Keratinocyte (primary cell): ENCODE measurements at regions not wholly inside any gene's neighbourhood (a gene's known extent, or its start where the extent isn't known, plus 50 kb on each side); places are given as distances from the start of the nearest gene placed in this dataset.

Experiments
- DNase-seq: peaks from one replicate; pipeline ENCODE4 v3.0.0-alpha.2; 2011; ENCODE audit warnings: low read depth, missing footprints, low spot score
- FAIRE-seq: peaks from 2 replicates; lab custom pipeline; 2011; peaks lifted over from hg19 to GRCh38; lab: Jason Lieb, UNC
- H2AFZ ChIP-seq: 2 replicates; pipeline ENCODE4 v1.6.0; 2012; ENCODE audit warnings: low read length, control low read depth, inconsistent platforms; ENCODE audit not compliant: control insufficient read depth
- H3K27ac ChIP-seq: 2 replicates; pipeline ENCODE4 v1.5.1; 2011; ENCODE audit warnings: low read length; ENCODE audit not compliant: control insufficient read depth, insufficient read depth
- H3K27me3 ChIP-seq: 3 replicates; pipeline ENCODE4 v1.6.0; 2011; ENCODE audit warnings: low read length; ENCODE audit not compliant: control insufficient read depth, insufficient read depth; ENCODE audit errors: extremely low read depth
- H3K36me3 ChIP-seq, 2 experiments: 2 replicates in 1 of 2; 3 replicates in 1 of 2; pipeline ENCODE4 v1.5.1; 2011; ENCODE audit warnings: low read length in 2 of 2, mild to moderate bottlenecking in 1 of 2; ENCODE audit not compliant: control insufficient read depth in 2 of 2, insufficient read depth in 2 of 2; ENCODE audit errors: extremely low read depth in 1 of 2
- H3K4me1 ChIP-seq: 3 replicates; pipeline ENCODE4 v1.5.1; 2011; ENCODE audit warnings: low read length; ENCODE audit not compliant: control insufficient read depth, insufficient read depth; ENCODE audit errors: extremely low read depth
- H3K4me2 ChIP-seq: 3 replicates; pipeline ENCODE4 v1.6.0; 2011; ENCODE audit warnings: low read depth, low read length; ENCODE audit not compliant: control insufficient read depth, insufficient read depth; ENCODE audit errors: extremely low read depth
- H3K4me3 ChIP-seq, 3 experiments: fragments of 200-600 bp in 1 of 3; sonication (generic) in 1 of 3; 2 replicates in 2 of 3; 3 replicates in 1 of 3; pipeline ENCODE4 v1.5.1; 2011 to 2016; ENCODE audit warnings: low read length in 3 of 3, mild to moderate bottlenecking in 3 of 3, control low read depth in 2 of 3, inconsistent platforms in 1 of 3, low read depth in 1 of 3, mixed read lengths in 1 of 3, mixed run types in 1 of 3, moderate library complexity in 1 of 3; ENCODE audit not compliant: control insufficient read depth in 2 of 3, insufficient read depth in 2 of 3; ENCODE audit errors: extremely low read depth in 1 of 3
- H3K79me2 ChIP-seq: 2 replicates; pipeline ENCODE4 v1.6.0; 2012; ENCODE audit warnings: low read length; ENCODE audit not compliant: control insufficient read depth, insufficient read depth
- H3K9ac ChIP-seq: 3 replicates; pipeline ENCODE4 v1.6.0; 2011; ENCODE audit warnings: low read length; ENCODE audit not compliant: control insufficient read depth, insufficient read depth; ENCODE audit errors: extremely low read depth
- H3K9me1 ChIP-seq: 3 replicates; pipeline ENCODE4 v1.6.0; 2011; ENCODE audit warnings: low read length; ENCODE audit not compliant: control insufficient read depth, insufficient read depth; ENCODE audit errors: extremely low read depth
- H3K9me3 ChIP-seq: 2 replicates; pipeline ENCODE4 v1.5.1; 2012; ENCODE audit warnings: low read depth, low read length; ENCODE audit not compliant: control insufficient read depth
- H4K20me1 ChIP-seq: 3 replicates; pipeline ENCODE4 v1.6.0; 2011; ENCODE audit warnings: low read length; ENCODE audit not compliant: control insufficient read depth, insufficient read depth; ENCODE audit errors: extremely low read depth
- EZH2 ChIP-seq: IDR thresholded peaks from one replicate; pipeline ENCODE4 v1.6.1; 2012; ENCODE audit warnings: inconsistent platforms, mild to moderate bottlenecking, low read length, moderate library complexity
- dilution Hi-C: fragments of 300-500 bp; cut with MboI; formaldehyde crosslinking; loops from one replicate; pipeline ENCODE4 v1.7.0; 2020; ENCODE audit warnings: low sequenced_read_pairs; ENCODE audit not compliant: extremely low pct_ligation_motif_present
- TF ChIP-seq, protein P1 (sequence below), 3 experiments: IDR thresholded peaks in 1 of 3; conservative IDR thresholded peaks in 1 of 3; optimal IDR thresholded peaks in 1 of 3; 2 replicates in 2 of 3; 3 replicates in 1 of 3; pipeline versions ENCODE3 to v1.5.1; 2011; ENCODE audit warnings: low read length in 3 of 3, mild to moderate bottlenecking in 3 of 3, moderate library complexity in 2 of 3, control low read depth in 1 of 3, inconsistent platforms in 1 of 3; ENCODE audit not compliant: insufficient read depth in 2 of 3; ENCODE audit errors: extremely low read depth in 1 of 3

DNA sequence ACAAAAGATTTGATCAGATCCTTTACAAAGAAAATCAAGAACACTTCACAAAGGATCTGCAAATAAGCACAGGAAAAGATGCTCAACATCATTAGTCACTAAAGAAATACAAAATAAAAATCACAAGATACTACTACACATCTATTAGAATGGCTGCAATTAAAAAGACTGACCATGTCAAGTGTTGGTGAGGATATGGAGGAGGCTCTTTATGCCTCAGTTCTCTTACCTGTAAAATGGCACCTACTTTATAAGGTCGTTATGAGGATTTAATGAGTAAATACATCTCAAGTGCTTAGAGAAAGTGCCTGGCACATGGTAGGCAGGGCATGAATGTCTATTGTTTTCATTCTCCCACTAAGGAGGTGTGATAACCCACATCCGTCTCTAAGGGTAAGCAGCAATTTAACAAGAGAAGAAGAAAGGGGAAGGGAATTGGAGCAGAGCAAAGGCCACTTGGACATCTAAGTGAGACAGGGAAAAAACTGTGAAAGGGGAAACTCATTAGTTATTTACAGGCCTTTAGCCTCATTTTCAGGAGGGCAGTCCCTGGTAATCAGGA is 157.5 kb upstream of the NFE2L3 start:
- Histone ChIP-seq H3K27me3 (no peaks in the 10 kb centered on the region), H3K36me3 (no peaks in the 10 kb centered on the region), H3K9ac (no peak overlapping the region), H3K4me3 (no peak overlapping the region), H3K9me3 (no peaks in the 10 kb centered on the region), H3K9me1 (no peaks in the 10 kb centered on the region), H4K20me1 (no peaks in the 10 kb centered on the region), H3K4me1 (no peaks in the 10 kb centered on the region), H3K79me2 (no peaks in the 10 kb centered on the region), H3K4me2 (no peak overlapping the region), H2AFZ (no peak overlapping the region), H3K27ac (no peak overlapping the region)
- FAIRE-seq (no peak), DNase-seq (no peak)
- dilution Hi-C loops = no loop called here
- TF ChIP-seq EZH2 = no peak
- TF ChIP-seq, protein P1, sequence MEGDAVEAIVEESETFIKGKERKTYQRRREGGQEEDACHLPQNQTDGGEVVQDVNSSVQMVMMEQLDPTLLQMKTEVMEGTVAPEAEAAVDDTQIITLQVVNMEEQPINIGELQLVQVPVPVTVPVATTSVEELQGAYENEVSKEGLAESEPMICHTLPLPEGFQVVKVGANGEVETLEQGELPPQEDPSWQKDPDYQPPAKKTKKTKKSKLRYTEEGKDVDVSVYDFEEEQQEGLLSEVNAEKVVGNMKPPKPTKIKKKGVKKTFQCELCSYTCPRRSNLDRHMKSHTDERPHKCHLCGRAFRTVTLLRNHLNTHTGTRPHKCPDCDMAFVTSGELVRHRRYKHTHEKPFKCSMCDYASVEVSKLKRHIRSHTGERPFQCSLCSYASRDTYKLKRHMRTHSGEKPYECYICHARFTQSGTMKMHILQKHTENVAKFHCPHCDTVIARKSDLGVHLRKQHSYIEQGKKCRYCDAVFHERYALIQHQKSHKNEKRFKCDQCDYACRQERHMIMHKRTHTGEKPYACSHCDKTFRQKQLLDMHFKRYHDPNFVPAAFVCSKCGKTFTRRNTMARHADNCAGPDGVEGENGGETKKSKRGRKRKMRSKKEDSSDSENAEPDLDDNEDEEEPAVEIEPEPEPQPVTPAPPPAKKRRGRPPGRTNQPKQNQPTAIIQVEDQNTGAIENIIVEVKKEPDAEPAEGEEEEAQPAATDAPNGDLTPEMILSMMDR (optimal IDR thresholded peaks at IDR 0.05 in 1 of 3, IDR thresholded peaks at IDR 0.05 in 1 of 3, conservative IDR thresholded peaks at IDR 0.05 in 1 of 3; ENCODE audit: extremely low read depth in 1 of 3, insufficient read depth in 2 of 3, low read length in 3 of 3) = no peak

DNA sequence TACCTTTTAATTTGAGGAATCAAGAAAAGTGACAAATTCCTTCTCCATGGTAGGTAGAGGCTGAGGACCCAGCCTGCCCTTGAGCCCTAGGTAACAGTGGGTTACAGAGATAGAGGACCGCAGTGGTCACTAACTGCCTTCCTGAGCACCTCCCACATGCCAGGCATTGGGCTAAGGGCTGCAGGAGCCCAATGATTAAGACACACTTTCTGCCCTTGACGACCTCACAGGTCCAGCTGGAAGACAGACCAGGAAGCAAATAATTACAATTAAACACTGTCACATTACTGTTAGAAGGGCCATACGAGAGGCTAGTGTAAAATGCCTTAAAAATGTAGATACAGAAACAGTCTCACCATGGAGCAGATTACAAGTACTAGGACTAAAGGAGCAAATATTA is 156.8 kb upstream of the NFE2L3 start:
- Histone ChIP-seq H3K4me1 (no peaks in the 10 kb centered on the region), H3K36me3 (no peaks in the 10 kb centered on the region), H3K4me2 (no peak overlapping the region), H2AFZ (no peak overlapping the region), H3K79me2 (no peaks in the 10 kb centered on the region), H3K27me3 (no peaks in the 10 kb centered on the region), H3K27ac (no peak overlapping the region), H3K9me1 (no peaks in the 10 kb centered on the region), H3K9me3 (no peaks in the 10 kb centered on the region), H3K9ac (no peak overlapping the region), H4K20me1 (no peaks in the 10 kb centered on the region), H3K4me3 (no peak overlapping the region)
- no peak for DNase-seq
- TF ChIP-seq EZH2 = no peak
- FAIRE-seq = no peak
- dilution Hi-C loops = no loop called here

DNA sequence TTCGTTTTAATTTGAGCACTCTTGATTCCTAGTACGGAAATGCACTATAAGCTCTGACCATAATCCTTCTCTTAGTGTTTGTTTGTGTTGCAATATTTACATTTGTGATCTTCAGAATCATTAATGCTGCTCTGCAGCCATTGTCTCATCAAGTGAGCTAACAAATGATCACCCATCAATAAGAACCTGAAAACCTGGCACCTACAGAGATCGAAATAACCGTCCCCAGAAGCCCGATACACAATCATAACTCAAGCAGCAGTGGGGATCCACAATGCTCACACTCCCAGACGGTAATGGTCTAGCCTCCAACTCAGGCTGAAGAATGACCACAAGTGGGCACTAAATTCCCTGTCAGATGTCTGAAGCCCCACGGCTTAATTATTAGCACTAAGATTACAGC is 156.0 kb upstream of the NFE2L3 start:
- DNase-seq = no peak
- TF ChIP-seq EZH2 = no peak
- TF ChIP-seq, protein P1 (optimal IDR thresholded peaks at IDR 0.05 in 1 of 3, IDR thresholded peaks at IDR 0.05 in 1 of 3, conservative IDR thresholded peaks at IDR 0.05 in 1 of 3; ENCODE audit: extremely low read depth in 1 of 3, insufficient read depth in 2 of 3, low read length in 3 of 3) = peak in 1 of 3 experiments; percentile 22
- dilution Hi-C loops = no loop called here

More for the DNA sequence above, 156.0 kb upstream of the NFE2L3 start:
- Histone ChIP-seq H3K79me2 (no peaks in the 10 kb centered on the region), H3K9me3 (no peaks in the 10 kb centered on the region), H3K36me3 (no peaks in the 10 kb centered on the region), H3K27me3 (no peaks in the 10 kb centered on the region), H4K20me1 (no peaks in the 10 kb centered on the region), H3K27ac (no peak overlapping the region), H3K9me1 (no peaks in the 10 kb centered on the region), H3K4me2 (no peak overlapping the region), H2AFZ (no peak overlapping the region), H3K9ac (no peak overlapping the region), H3K4me3 (no peak overlapping the region), H3K4me1 (no peaks in the 10 kb centered on the region)
- FAIRE-seq = no peak
